ENCODE measurements at regions not wholly inside any gene's neighbourhood (a gene's known extent, or its start where the extent isn't known, plus 50 kb on each side); places are given as distances from the start of the nearest gene placed in this dataset.

DNA sequence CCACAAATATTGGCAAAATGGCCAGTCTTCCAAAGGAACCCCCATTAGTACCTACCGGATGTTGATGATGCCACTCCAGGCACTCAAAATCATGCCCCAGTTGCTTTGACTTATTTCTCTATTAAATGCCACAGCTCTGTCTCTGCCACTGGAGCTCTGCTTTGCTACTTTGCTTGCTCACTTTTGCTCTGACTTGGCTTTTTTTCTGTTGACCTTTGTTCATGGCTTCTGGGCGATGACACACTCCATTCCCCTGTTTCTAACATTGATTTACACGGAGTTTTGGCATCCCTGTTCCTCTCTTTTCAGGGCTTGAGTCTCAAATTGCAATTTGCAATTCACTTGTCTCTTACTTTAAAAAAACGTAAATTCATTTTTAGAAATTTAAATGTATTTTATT lies 217.1 kb upstream of the SPRY2 start:
- no peak overlapping the region for H3K27ac ChIP-seq (ENCODE audit: low read length)
- no peak overlapping the region for H3K9ac ChIP-seq (ENCODE audit: low read length)
- H3K36me3 ChIP-seq (ENCODE audit: insufficient read depth, low read length): no peaks in the 10 kb centered on the region
- H3K9me2 ChIP-seq (ENCODE audit: insufficient read depth, low read length): no peaks in the 10 kb centered on the region
- H2AFZ ChIP-seq (ENCODE audit: low read depth, low read length): no peak overlapping the region
- TF ChIP-seq TAF1 (IDR thresholded peaks at IDR 0.05; ENCODE audit: low read depth) (no peak), SMC3 (conservative IDR thresholded peaks at IDR 0.05; ENCODE audit: poor library complexity) (no peak), POLR2AphosphoS5 (IDR thresholded peaks at IDR 0.05) (no peak), MXI1 (conservative IDR thresholded peaks at IDR 0.05; ENCODE audit: poor library complexity, severe bottlenecking) (no peak), EP300 (conservative IDR thresholded peaks at IDR 0.05; ENCODE audit: poor library complexity, severe bottlenecking) (no peak), RAD21 (conservative IDR thresholded peaks at IDR 0.05) (no peak), EZH2 (IDR thresholded peaks at IDR 0.05; ENCODE audit: borderline replicate concordance, insufficient read depth, low read length, poor library complexity, severe bottlenecking) (no peak)
- TF ChIP-seq, protein P1, sequence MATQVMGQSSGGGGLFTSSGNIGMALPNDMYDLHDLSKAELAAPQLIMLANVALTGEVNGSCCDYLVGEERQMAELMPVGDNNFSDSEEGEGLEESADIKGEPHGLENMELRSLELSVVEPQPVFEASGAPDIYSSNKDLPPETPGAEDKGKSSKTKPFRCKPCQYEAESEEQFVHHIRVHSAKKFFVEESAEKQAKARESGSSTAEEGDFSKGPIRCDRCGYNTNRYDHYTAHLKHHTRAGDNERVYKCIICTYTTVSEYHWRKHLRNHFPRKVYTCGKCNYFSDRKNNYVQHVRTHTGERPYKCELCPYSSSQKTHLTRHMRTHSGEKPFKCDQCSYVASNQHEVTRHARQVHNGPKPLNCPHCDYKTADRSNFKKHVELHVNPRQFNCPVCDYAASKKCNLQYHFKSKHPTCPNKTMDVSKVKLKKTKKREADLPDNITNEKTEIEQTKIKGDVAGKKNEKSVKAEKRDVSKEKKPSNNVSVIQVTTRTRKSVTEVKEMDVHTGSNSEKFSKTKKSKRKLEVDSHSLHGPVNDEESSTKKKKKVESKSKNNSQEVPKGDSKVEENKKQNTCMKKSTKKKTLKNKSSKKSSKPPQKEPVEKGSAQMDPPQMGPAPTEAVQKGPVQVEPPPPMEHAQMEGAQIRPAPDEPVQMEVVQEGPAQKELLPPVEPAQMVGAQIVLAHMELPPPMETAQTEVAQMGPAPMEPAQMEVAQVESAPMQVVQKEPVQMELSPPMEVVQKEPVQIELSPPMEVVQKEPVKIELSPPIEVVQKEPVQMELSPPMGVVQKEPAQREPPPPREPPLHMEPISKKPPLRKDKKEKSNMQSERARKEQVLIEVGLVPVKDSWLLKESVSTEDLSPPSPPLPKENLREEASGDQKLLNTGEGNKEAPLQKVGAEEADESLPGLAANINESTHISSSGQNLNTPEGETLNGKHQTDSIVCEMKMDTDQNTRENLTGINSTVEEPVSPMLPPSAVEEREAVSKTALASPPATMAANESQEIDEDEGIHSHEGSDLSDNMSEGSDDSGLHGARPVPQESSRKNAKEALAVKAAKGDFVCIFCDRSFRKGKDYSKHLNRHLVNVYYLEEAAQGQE (IDR thresholded peaks at IDR 0.05; ENCODE audit: borderline replicate concordance): no peak
- TF ChIP-seq, protein P2, sequence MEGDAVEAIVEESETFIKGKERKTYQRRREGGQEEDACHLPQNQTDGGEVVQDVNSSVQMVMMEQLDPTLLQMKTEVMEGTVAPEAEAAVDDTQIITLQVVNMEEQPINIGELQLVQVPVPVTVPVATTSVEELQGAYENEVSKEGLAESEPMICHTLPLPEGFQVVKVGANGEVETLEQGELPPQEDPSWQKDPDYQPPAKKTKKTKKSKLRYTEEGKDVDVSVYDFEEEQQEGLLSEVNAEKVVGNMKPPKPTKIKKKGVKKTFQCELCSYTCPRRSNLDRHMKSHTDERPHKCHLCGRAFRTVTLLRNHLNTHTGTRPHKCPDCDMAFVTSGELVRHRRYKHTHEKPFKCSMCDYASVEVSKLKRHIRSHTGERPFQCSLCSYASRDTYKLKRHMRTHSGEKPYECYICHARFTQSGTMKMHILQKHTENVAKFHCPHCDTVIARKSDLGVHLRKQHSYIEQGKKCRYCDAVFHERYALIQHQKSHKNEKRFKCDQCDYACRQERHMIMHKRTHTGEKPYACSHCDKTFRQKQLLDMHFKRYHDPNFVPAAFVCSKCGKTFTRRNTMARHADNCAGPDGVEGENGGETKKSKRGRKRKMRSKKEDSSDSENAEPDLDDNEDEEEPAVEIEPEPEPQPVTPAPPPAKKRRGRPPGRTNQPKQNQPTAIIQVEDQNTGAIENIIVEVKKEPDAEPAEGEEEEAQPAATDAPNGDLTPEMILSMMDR (IDR thresholded peaks at IDR 0.05; ENCODE audit: poor library complexity, severe bottlenecking): no peak
- H3K9me3 ChIP-seq (ENCODE audit: low read length): no peaks in the 10 kb centered on the region
- no peaks in the 10 kb centered on the region for H3K27me3 ChIP-seq (ENCODE audit: insufficient read depth, low read depth, low read length)
- H3K4me2 ChIP-seq (ENCODE audit: low read length): no peak overlapping the region
- H4K20me1 ChIP-seq (ENCODE audit: insufficient read depth): no peaks in the 10 kb centered on the region
- H3K79me2 ChIP-seq (replicated peaks; ENCODE audit: insufficient read depth, low read length): no peaks in the 10 kb centered on the region
- no peaks in the 10 kb centered on the region for H3F3A ChIP-seq (ENCODE audit: insufficient read depth, low read length, poor library complexity, severe bottlenecking)
- H3K4me3 ChIP-seq (ENCODE audit: low read length): no peak overlapping the region

DNA sequence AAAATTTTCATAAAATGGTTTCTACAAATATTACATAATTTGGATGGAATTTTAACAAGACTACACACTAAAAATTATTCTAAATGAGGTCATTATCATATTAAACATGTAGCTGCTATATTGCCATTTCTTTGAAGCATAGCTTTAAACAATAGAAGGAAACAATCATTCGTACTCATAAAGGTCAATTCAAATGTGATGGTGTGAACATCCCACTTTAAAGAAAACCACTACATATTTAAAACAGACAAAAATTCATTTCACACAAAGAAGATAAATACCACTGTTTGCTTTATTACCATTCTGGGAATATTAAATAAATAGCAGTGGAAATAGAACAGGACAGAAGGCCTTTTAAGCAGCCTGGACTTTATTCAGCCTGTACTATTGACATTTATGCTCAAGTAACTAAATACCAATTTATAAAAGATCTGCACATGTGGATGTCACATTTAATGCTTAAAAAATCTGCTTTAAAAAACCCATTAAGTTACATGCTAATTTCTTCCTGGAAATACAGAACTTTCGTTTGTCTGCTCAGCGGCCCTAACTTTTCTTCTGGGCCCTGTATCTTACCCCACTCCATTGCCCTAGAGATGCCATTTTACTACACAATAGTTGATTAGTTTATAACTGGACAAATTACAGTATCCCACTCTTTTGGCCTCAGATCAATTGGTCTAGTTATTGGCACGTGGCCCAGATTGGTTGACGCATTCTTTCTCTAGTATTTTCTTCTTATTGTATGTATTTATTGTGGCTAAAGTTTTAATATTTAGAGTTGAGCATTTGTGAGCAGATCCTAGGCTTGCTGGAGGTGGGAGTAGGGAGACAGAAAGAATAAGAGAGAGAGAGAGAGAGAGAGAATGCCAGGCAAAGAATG lies 215.1 kb upstream of the SPRY2 start:
- H4K20me1 ChIP-seq (ENCODE audit: insufficient read depth): no peaks in the 10 kb centered on the region
- H3K27me3 ChIP-seq (ENCODE audit: insufficient read depth, low read depth, low read length): no peaks in the 10 kb centered on the region
- no peaks in the 10 kb centered on the region for H3K9me3 ChIP-seq (ENCODE audit: low read length)
- no peaks in the 10 kb centered on the region for H3F3A ChIP-seq (ENCODE audit: insufficient read depth, low read length, poor library complexity, severe bottlenecking)
- H3K9ac ChIP-seq (ENCODE audit: low read length): no peak overlapping the region
- TF ChIP-seq, protein P1 (IDR thresholded peaks at IDR 0.05; ENCODE audit: borderline replicate concordance): no peak
- TF ChIP-seq RAD21 (conservative IDR thresholded peaks at IDR 0.05) (no peak), EZH2 (IDR thresholded peaks at IDR 0.05; ENCODE audit: borderline replicate concordance, insufficient read depth, low read length, poor library complexity, severe bottlenecking) (no peak), MXI1 (conservative IDR thresholded peaks at IDR 0.05; ENCODE audit: poor library complexity, severe bottlenecking) (no peak), POLR2AphosphoS5 (IDR thresholded peaks at IDR 0.05) (no peak), TAF1 (IDR thresholded peaks at IDR 0.05; ENCODE audit: low read depth) (no peak), EP300 (conservative IDR thresholded peaks at IDR 0.05; ENCODE audit: poor library complexity, severe bottlenecking) (no peak), SMC3 (conservative IDR thresholded peaks at IDR 0.05; ENCODE audit: poor library complexity) (no peak)
- TF ChIP-seq, protein P2 (IDR thresholded peaks at IDR 0.05; ENCODE audit: poor library complexity, severe bottlenecking): no peak
- H3K27ac ChIP-seq (ENCODE audit: low read length): no peak overlapping the region
- no peak overlapping the region for H3K4me2 ChIP-seq (ENCODE audit: low read length)
- no peaks in the 10 kb centered on the region for H3K9me2 ChIP-seq (ENCODE audit: insufficient read depth, low read length)
- no peak overlapping the region for H3K4me3 ChIP-seq (ENCODE audit: low read length)
- H3K79me2 ChIP-seq (replicated peaks; ENCODE audit: insufficient read depth, low read length): no peaks in the 10 kb centered on the region
- no peak overlapping the region for H2AFZ ChIP-seq (ENCODE audit: low read depth, low read length)
- no peaks in the 10 kb centered on the region for H3K36me3 ChIP-seq (ENCODE audit: insufficient read depth, low read length)
